ENCODE measurements at regions not wholly inside any gene's neighbourhood (a gene's known extent, or its start where the extent isn't known, plus 50 kb on each side); places are given as distances from the start of the nearest gene placed in this dataset.

GRCh38 chr4:103443324-103443723 lies 245.2 kb upstream of the CENPE start:
- TF ChIP-seq CTCF (IDR thresholded peaks at IDR 0.05) (no peak), POLR2A (IDR thresholded peaks at IDR 0.05) (no peak)
